ENCODE measurements at regions not wholly inside any gene's neighbourhood (a gene's known extent, or its start where the extent isn't known, plus 50 kb on each side); places are given as distances from the start of the nearest gene placed in this dataset.

- H3K4me3 ChIP-seq: no peak overlapping the region
- no peaks in the 10 kb centered on the region for H3K4me1 ChIP-seq
- no peaks in the 10 kb centered on the region for H3K36me3 ChIP-seq
- H3K9me3 ChIP-seq: no peaks in the 10 kb centered on the region
- no peak for TF ChIP-seq POLR2AphosphoS5 (IDR thresholded peaks at IDR 0.05)
- TF ChIP-seq, protein P1, sequence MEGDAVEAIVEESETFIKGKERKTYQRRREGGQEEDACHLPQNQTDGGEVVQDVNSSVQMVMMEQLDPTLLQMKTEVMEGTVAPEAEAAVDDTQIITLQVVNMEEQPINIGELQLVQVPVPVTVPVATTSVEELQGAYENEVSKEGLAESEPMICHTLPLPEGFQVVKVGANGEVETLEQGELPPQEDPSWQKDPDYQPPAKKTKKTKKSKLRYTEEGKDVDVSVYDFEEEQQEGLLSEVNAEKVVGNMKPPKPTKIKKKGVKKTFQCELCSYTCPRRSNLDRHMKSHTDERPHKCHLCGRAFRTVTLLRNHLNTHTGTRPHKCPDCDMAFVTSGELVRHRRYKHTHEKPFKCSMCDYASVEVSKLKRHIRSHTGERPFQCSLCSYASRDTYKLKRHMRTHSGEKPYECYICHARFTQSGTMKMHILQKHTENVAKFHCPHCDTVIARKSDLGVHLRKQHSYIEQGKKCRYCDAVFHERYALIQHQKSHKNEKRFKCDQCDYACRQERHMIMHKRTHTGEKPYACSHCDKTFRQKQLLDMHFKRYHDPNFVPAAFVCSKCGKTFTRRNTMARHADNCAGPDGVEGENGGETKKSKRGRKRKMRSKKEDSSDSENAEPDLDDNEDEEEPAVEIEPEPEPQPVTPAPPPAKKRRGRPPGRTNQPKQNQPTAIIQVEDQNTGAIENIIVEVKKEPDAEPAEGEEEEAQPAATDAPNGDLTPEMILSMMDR (IDR thresholded peaks at IDR 0.05): no peak
- TF ChIP-seq POLR2A (IDR thresholded peaks at IDR 0.05): no peak
- no peak for TF ChIP-seq EP300 (IDR thresholded peaks at IDR 0.05)
- no peak overlapping the region for H3K27ac ChIP-seq
- no peak for ATAC-seq
- no peaks in the 10 kb centered on the region for H3K27me3 ChIP-seq
These were observed 342.2 kb downstream of the ETNK1 start for GRCh38 chr12:22967171-22967570.

DNA sequence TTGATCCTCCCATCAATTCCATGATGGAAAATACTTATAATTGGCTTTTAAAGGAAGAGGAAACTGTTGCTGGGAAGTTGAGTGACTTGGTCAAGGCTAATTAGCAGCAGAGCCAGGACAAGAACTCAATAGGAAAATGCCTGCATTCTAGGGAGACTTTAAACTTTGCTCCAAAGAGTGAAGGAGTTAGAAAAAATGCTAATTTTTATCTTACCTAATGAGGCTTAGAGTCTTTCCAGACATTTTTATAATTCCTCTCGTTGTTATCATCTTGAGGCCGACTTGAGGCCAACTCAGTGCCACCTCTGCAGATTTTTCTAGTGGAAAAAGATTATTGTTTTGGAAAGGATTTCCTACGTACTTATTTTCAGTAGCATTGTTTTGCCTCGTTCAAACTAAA lies 344.6 kb downstream of the ETNK1 start:
- ATAC-seq: no peak
- TF ChIP-seq, protein P1 (IDR thresholded peaks at IDR 0.05): no peak
- TF ChIP-seq POLR2AphosphoS5 (IDR thresholded peaks at IDR 0.05) (no peak), POLR2A (IDR thresholded peaks at IDR 0.05) (no peak), EP300 (IDR thresholded peaks at IDR 0.05) (no peak)
- 72 to 73% methylated on average over 3 to 4 of the region's 4 CpGs for WGBS, 2 donors (ENCODE audit: low coverage in 1 of 2)

DNA sequence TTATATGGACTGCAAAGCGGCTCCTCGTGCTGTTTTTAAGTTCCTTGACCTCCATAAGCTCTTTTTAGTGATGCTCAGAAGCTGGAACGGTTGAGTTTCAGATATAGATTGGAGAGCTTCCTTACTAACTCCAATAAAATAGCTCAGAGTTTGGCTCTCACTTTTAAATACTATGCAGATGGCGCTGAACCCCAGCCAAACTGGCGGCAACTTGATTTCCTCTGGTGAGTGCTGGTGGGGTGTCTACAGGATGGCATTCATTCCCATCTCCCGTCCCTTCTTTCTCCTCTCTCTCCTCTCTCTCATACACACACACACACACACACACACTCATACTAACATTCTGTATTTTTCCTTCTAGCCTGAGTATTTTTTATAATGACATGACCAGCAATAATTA lies 346.3 kb downstream of the ETNK1 start:
- Histone ChIP-seq H3K36me3 (no peaks in the 10 kb centered on the region), H3K27ac (no peak overlapping the region), H3K27me3 (no peaks in the 10 kb centered on the region), H3K4me3 (no peak overlapping the region), H3K4me1 (no peaks in the 10 kb centered on the region), H3K9me3 (no peaks in the 10 kb centered on the region)
- no peak for ATAC-seq
- TF ChIP-seq POLR2AphosphoS5 (IDR thresholded peaks at IDR 0.05) (no peak), POLR2A (IDR thresholded peaks at IDR 0.05) (no peak), EP300 (IDR thresholded peaks at IDR 0.05) (no peak)
- TF ChIP-seq, protein P1 (IDR thresholded peaks at IDR 0.05): no peak
- WGBS, 2 donors (ENCODE audit: low coverage in 1 of 2): 75 to 78% methylated on average over 4 to 6 of the region's 6 CpGs

More for the DNA sequence above, 344.6 kb downstream of the ETNK1 start:
- Histone ChIP-seq H3K27ac (no peak overlapping the region), H3K4me3 (no peak overlapping the region), H3K36me3 (no peaks in the 10 kb centered on the region), H3K4me1 (no peaks in the 10 kb centered on the region), H3K27me3 (no peaks in the 10 kb centered on the region), H3K9me3 (no peaks in the 10 kb centered on the region)

DNA sequence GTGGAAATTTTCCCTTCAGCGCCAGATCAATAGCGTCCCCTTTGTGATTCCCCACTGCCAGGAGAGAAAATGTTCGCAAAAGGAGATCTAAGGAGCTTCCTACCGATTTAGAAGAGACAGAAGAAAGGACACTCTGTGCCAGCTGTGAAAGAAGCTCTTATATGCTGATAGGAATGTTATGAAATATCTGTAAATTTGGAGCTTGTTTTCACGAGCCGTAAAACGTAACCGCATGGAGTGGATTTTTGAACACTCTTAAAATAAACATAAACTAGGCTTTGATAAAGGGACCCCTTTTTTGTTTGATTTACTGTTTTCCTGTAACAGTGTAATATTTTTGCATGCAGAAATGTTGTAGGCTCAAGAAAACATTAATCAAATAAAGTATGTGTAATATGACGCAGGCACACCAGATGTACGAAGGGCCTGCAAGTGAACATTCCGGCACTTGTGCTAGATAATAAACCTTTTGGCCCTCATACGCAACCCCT lies 346.8 kb downstream of the ETNK1 start:
- H3K36me3 ChIP-seq: no peaks in the 10 kb centered on the region
- TF ChIP-seq, protein P1 (IDR thresholded peaks at IDR 0.05): no peak
- no peak for TF ChIP-seq POLR2AphosphoS5 (IDR thresholded peaks at IDR 0.05)
- no peak overlapping the region for H3K4me3 ChIP-seq
- H3K9me3 ChIP-seq: no peaks in the 10 kb centered on the region
- no peaks in the 10 kb centered on the region for H3K4me1 ChIP-seq
- H3K27ac ChIP-seq: no peak overlapping the region
- ATAC-seq: no peak
- WGBS, 2 donors (ENCODE audit: low coverage in 1 of 2): 56 to 64% methylated on average over 9 to 12 of the region's 12 CpGs
- H3K27me3 ChIP-seq: no peaks in the 10 kb centered on the region

- no peaks in the 10 kb centered on the region for H3K27me3 ChIP-seq
- TF ChIP-seq POLR2AphosphoS5 (IDR thresholded peaks at IDR 0.05) (no peak), POLR2A (IDR thresholded peaks at IDR 0.05) (no peak), EP300 (IDR thresholded peaks at IDR 0.05) (no peak)
- TF ChIP-seq, protein P1 (IDR thresholded peaks at IDR 0.05): no peak
- no peak for ATAC-seq
- no peaks in the 10 kb centered on the region for H3K4me1 ChIP-seq
- H3K27ac ChIP-seq: no peak overlapping the region
- no peaks in the 10 kb centered on the region for H3K36me3 ChIP-seq
- H3K9me3 ChIP-seq: no peaks in the 10 kb centered on the region
- H3K4me3 ChIP-seq: no peak overlapping the region
These were observed 349.9 kb downstream of the ETNK1 start for GRCh38 chr12:22974865-22975264.
